ENCODE measurements at regions not wholly inside any gene's neighbourhood (a gene's known extent, or its start where the extent isn't known, plus 50 kb on each side); places are given as distances from the start of the nearest gene placed in this dataset.

- TF ChIP-seq HBP1 (CRISPR knock-in tag; IDR thresholded peaks at IDR 0.05) (no peak), SRSF7 (optimal IDR thresholded peaks at IDR 0.05; ENCODE audit: low read depth, low read length) (no peak)
- TF ChIP-seq, protein P1, sequence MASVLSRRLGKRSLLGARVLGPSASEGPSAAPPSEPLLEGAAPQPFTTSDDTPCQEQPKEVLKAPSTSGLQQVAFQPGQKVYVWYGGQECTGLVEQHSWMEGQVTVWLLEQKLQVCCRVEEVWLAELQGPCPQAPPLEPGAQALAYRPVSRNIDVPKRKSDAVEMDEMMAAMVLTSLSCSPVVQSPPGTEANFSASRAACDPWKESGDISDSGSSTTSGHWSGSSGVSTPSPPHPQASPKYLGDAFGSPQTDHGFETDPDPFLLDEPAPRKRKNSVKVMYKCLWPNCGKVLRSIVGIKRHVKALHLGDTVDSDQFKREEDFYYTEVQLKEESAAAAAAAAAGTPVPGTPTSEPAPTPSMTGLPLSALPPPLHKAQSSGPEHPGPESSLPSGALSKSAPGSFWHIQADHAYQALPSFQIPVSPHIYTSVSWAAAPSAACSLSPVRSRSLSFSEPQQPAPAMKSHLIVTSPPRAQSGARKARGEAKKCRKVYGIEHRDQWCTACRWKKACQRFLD (CRISPR knock-in tag; IDR thresholded peaks at IDR 0.05): no peak
Observed at GRCh38 chr16:26838931-26839330, 227.8 kb upstream of the C16orf82 start (continued).

DNA sequence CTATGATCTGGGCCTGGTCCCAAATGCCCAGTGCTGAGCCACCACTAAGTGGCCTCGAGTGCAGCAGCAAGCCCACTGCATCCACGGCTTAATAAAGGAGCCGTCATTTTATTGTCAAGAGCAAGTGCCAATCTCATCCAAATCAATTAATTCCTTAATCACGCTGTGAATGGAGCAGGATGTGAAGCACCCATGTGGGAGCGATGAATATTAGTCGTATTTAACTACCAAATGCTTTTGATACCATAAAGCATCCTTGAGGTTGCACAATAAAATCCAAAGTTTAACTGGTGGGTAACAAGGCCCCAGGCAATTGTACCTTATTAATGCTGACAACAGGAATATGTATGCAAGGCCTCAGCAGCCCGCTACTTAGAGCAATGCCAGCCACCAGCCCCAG, 226.0 kb upstream of the C16orf82 start:
- no peak for FAIRE-seq
- H3K9me3 ChIP-seq (replicated peaks; ENCODE audit: control insufficient read depth, insufficient read depth, low read depth, low read length): no peaks in the 10 kb centered on the region
- TF ChIP-seq ZNF23 (CRISPR knock-in tag; IDR thresholded peaks at IDR 0.05) (no peak), TFAM (CRISPR knock-in tag; conservative IDR thresholded peaks at IDR 0.05) (no peak), DLX4 (CRISPR knock-in tag; IDR thresholded peaks at IDR 0.05) (no peak), HSF4 (CRISPR knock-in tag; IDR thresholded peaks at IDR 0.05; ENCODE audit: borderline replicate concordance) (no peak), NUFIP1 (IDR thresholded peaks at IDR 0.05; ENCODE audit: partially characterized antibody) (no peak)
- TF ChIP-seq, protein P2, sequence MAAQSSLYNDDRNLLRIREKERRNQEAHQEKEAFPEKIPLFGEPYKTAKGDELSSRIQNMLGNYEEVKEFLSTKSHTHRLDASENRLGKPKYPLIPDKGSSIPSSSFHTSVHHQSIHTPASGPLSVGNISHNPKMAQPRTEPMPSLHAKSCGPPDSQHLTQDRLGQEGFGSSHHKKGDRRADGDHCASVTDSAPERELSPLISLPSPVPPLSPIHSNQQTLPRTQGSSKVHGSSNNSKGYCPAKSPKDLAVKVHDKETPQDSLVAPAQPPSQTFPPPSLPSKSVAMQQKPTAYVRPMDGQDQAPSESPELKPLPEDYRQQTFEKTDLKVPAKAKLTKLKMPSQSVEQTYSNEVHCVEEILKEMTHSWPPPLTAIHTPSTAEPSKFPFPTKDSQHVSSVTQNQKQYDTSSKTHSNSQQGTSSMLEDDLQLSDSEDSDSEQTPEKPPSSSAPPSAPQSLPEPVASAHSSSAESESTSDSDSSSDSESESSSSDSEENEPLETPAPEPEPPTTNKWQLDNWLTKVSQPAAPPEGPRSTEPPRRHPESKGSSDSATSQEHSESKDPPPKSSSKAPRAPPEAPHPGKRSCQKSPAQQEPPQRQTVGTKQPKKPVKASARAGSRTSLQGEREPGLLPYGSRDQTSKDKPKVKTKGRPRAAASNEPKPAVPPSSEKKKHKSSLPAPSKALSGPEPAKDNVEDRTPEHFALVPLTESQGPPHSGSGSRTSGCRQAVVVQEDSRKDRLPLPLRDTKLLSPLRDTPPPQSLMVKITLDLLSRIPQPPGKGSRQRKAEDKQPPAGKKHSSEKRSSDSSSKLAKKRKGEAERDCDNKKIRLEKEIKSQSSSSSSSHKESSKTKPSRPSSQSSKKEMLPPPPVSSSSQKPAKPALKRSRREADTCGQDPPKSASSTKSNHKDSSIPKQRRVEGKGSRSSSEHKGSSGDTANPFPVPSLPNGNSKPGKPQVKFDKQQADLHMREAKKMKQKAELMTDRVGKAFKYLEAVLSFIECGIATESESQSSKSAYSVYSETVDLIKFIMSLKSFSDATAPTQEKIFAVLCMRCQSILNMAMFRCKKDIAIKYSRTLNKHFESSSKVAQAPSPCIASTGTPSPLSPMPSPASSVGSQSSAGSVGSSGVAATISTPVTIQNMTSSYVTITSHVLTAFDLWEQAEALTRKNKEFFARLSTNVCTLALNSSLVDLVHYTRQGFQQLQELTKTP (IDR thresholded peaks at IDR 0.05; ENCODE audit: low read depth in 1 of 2, partially characterized antibody in 2 of 2): no peak

More for the DNA sequence above, 226.0 kb upstream of the C16orf82 start:
- Histone ChIP-seq H2AFZ (ENCODE audit: low read depth, low read length) (no peak overlapping the region), H3K4me3 (no peak overlapping the region), H4K20me1 (replicated peaks; ENCODE audit: control insufficient read depth, insufficient read depth, low read length) (no peaks in the 10 kb centered on the region), H3K4me1 (replicated peaks in 1 of 2; ENCODE audit: control insufficient read depth in 2 of 2, insufficient read depth in 2 of 2, low read length in 2 of 2) (no peaks in the 10 kb centered on the region), H3K27ac (ENCODE audit: extremely low read depth, low read depth, low read length) (no peak overlapping the region), H3K36me3 (ENCODE audit: control insufficient read depth, insufficient read depth, low read length) (no peaks in the 10 kb centered on the region), H3K4me2 (ENCODE audit: insufficient read depth, low read length) (no peak overlapping the region), H3K79me2 (ENCODE audit: control insufficient read depth, insufficient read depth, low read length) (no peaks in the 10 kb centered on the region), H3K27me3 (ENCODE audit: control insufficient read depth in 2 of 2, insufficient read depth in 2 of 2, low read length in 2 of 2) (no peaks in the 10 kb centered on the region), H3K9me1 (ENCODE audit: control insufficient read depth, insufficient read depth, low read length) (no peaks in the 10 kb centered on the region), H3K9ac (ENCODE audit: insufficient read depth in 1 of 2, low read depth in 2 of 2, low read length in 2 of 2) (no peak overlapping the region)
- BruUV-seq (replicated peaks): no TSS peak
- POLR2A ChIA-PET: no interaction called here
- ATAC-seq (no peak), DNase-seq (ENCODE audit: extremely low read depth in 1 of 4, low spot score in 3 of 4) (no peak)
- CTCF ChIA-PET (ENCODE audit: low intra/inter-chr PET ratio): no interaction called here
- intact Hi-C loops (cut with micrococcal nuclease): no loop called here
- in situ Hi-C loops (cut with MboI): no loop called here
- 2% methylated on average over 7 of the region's 7 CpGs for WGBS (ENCODE audit: insufficient coverage, low coverage, missing lambda C conversion rate)
